ENCODE measurements at regions not wholly inside any gene's neighbourhood (a gene's known extent, or its start where the extent isn't known, plus 50 kb on each side); places are given as distances from the start of the nearest gene placed in this dataset.

GRCh38 chr4:104128031-104128849, 366.5 kb downstream of the CXXC4 start (continued):
- TF ChIP-seq TSHZ2 (CRISPR knock-in tag; IDR thresholded peaks at IDR 0.05) (no peak), ZC3H10 (CRISPR knock-in tag; IDR thresholded peaks at IDR 0.05) (no peak), SNAI2 (CRISPR knock-in tag; IDR thresholded peaks at IDR 0.05) (no peak), ZFP30 (CRISPR knock-in tag; IDR thresholded peaks at IDR 0.05) (no peak), ESRRG (CRISPR knock-in tag; IDR thresholded peaks at IDR 0.05) (no peak), TCF4 (CRISPR knock-in tag; IDR thresholded peaks at IDR 0.05; ENCODE audit: borderline replicate concordance) (no peak), ZNF70 (CRISPR knock-in tag; IDR thresholded peaks at IDR 0.05) (no peak), BACH2 (CRISPR knock-in tag; IDR thresholded peaks at IDR 0.05; ENCODE audit: borderline replicate concordance) (no peak), OSR1 (CRISPR knock-in tag; IDR thresholded peaks at IDR 0.05) (no peak), ISL1 (CRISPR knock-in tag; IDR thresholded peaks at IDR 0.05) (no peak), PATZ1 (CRISPR knock-in tag; IDR thresholded peaks at IDR 0.05; ENCODE audit: borderline replicate concordance) (no peak), GLIS3 (CRISPR knock-in tag; IDR thresholded peaks at IDR 0.05) (no peak), ZNF8 (CRISPR knock-in tag; IDR thresholded peaks at IDR 0.05) (no peak)

DNA sequence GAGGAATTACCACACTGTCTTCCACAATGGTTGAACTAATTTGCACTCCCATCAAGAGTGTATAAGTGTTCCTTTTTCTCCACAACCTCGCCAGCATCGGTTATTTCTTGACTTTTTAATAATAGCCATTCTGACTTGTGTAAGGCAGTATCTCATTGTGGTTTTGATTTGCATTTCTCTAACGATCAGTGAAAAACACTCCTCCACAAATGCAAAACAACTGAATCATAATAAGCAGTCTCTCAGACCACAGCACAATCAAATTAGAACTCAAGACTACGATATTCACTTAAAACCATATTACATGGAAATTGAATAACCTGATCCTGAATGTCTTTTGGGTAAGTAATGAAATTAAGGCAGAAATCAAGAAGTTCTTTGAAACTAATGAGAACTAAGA, 371.7 kb downstream of the CXXC4 start:
- ATAC-seq: no peak
- TF ChIP-seq PATZ1 (CRISPR knock-in tag; IDR thresholded peaks at IDR 0.05; ENCODE audit: borderline replicate concordance) (no peak), SNAI2 (CRISPR knock-in tag; IDR thresholded peaks at IDR 0.05) (no peak), ZNF565 (CRISPR knock-in tag; conservative IDR thresholded peaks at IDR 0.05; ENCODE audit: low read depth) (no peak), CSDC2 (CRISPR knock-in tag; IDR thresholded peaks at IDR 0.05) (no peak), TCF4 (CRISPR knock-in tag; IDR thresholded peaks at IDR 0.05; ENCODE audit: borderline replicate concordance) (no peak), PPARA (CRISPR knock-in tag; IDR thresholded peaks at IDR 0.05; ENCODE audit: borderline replicate concordance) (no peak), ISL1 (CRISPR knock-in tag; IDR thresholded peaks at IDR 0.05) (no peak), OSR1 (CRISPR knock-in tag; IDR thresholded peaks at IDR 0.05) (no peak), ARNTL (CRISPR knock-in tag; IDR thresholded peaks at IDR 0.05; ENCODE audit: borderline replicate concordance, low read depth) (no peak), CSRNP3 (CRISPR knock-in tag; IDR thresholded peaks at IDR 0.05) (no peak), ZFP3 (CRISPR knock-in tag; IDR thresholded peaks at IDR 0.05) (no peak), TOX (CRISPR knock-in tag; IDR thresholded peaks at IDR 0.05; ENCODE audit: borderline replicate concordance) (no peak), RARB (CRISPR knock-in tag; IDR thresholded peaks at IDR 0.05) (no peak), CREB5 (CRISPR knock-in tag; IDR thresholded peaks at IDR 0.05; ENCODE audit: low read depth) (no peak), TSHZ2 (CRISPR knock-in tag; IDR thresholded peaks at IDR 0.05) (no peak)
- TF ChIP-seq, protein P1, sequence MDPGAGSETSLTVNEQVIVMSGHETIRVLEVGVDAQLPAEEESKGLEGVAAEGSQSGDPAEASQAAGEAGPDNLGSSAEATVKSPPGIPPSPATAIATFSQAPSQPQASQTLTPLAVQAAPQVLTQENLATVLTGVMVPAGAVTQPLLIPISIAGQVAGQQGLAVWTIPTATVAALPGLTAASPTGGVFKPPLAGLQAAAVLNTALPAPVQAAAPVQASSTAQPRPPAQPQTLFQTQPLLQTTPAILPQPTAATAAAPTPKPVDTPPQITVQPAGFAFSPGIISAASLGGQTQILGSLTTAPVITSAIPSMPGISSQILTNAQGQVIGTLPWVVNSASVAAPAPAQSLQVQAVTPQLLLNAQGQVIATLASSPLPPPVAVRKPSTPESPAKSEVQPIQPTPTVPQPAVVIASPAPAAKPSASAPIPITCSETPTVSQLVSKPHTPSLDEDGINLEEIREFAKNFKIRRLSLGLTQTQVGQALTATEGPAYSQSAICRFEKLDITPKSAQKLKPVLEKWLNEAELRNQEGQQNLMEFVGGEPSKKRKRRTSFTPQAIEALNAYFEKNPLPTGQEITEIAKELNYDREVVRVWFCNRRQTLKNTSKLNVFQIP (CRISPR knock-in tag; IDR thresholded peaks at IDR 0.05; ENCODE audit: borderline replicate concordance, low read depth): no peak

Measured in SK-N-SH treated with all-trans-retinoic acid at 6 μM for 48 hours (cell line).